GM18907 (cell line): ENCODE measurements at regions not wholly inside any gene's neighbourhood (a gene's known extent, or its start where the extent isn't known, plus 50 kb on each side); places are given as distances from the start of the nearest gene placed in this dataset.
"Not testable (repeated sequence)": the region's sequence is repeated elsewhere in the genome, so short reads cannot be mapped to it uniquely, and the experiment has no call there.

Experiments
- ATAC-seq: cut with Tn5 transposase; IDR thresholded peaks from one replicate; pipeline ENCODE4 v1.9.1; 2021; ENCODE audit warnings: mild to moderate bottlenecking, moderate library complexity; ENCODE audit not compliant: unreplicated experiment

GRCh38 chr3:197408177-197408957, 110.0 kb upstream of the DLG1 start:
- ATAC-seq, result no peak

GRCh38 chr3:197407526-197407925, 109.1 kb upstream of the DLG1 start:
- no peak for ATAC-seq

GRCh38 chr3:197407053-197407452, 108.6 kb upstream of the DLG1 start:
- ATAC-seq, result no peak

- no peak for ATAC-seq
Observed at GRCh38 chr3:197406266-197406665, 107.9 kb upstream of the DLG1 start.

- ATAC-seq, result no peak
Observed at GRCh38 chr3:197404754-197405153, 106.3 kb upstream of the DLG1 start.

- ATAC-seq, result no peak
Observed at GRCh38 chr3:197404030-197404429, 105.6 kb upstream of the DLG1 start.

GRCh38 chr3:197402401-197402800, 104.0 kb upstream of the DLG1 start:
- not testable (repeated sequence) for ATAC-seq

- no peak for ATAC-seq
Observed at GRCh38 chr3:197399486-197399885, 101.1 kb upstream of the DLG1 start.

- ATAC-seq, result no peak
Observed at GRCh38 chr3:197398286-197398878, 100.0 kb upstream of the DLG1 start.

- no peak for ATAC-seq
Observed at GRCh38 chr3:197397838-197398237, 99.4 kb upstream of the DLG1 start.

GRCh38 chr3:197394464-197395321, 96.3 kb upstream of the DLG1 start:
- peak; percentile 46 for ATAC-seq

- not testable (repeated sequence) for ATAC-seq
Observed at GRCh38 chr3:197394126-197394463, 95.7 kb upstream of the DLG1 start.

- no peak for ATAC-seq
Observed at GRCh38 chr3:197393711-197394110, 95.3 kb upstream of the DLG1 start.

GRCh38 chr3:197392961-197393360, 94.5 kb upstream of the DLG1 start:
- no peak for ATAC-seq

GRCh38 chr3:197381371-197381770, 83.0 kb upstream of the DLG1 start:
- no peak for ATAC-seq

GRCh38 chr3:197380786-197381185, 82.4 kb upstream of the DLG1 start:
- ATAC-seq, result no peak

- no peak for ATAC-seq
Observed at GRCh38 chr3:197378985-197379718, 80.7 kb upstream of the DLG1 start.

- ATAC-seq, result no peak
Observed at GRCh38 chr3:197376735-197377555, 78.5 kb upstream of the DLG1 start.

- ATAC-seq, result no peak
Observed at GRCh38 chr3:197376020-197376419, 77.6 kb upstream of the DLG1 start.

GRCh38 chr3:197375001-197375441, 76.6 kb upstream of the DLG1 start:
- ATAC-seq, result no peak
